ENCODE measurements at regions not wholly inside any gene's neighbourhood (a gene's known extent, or its start where the extent isn't known, plus 50 kb on each side); places are given as distances from the start of the nearest gene placed in this dataset.

DNA sequence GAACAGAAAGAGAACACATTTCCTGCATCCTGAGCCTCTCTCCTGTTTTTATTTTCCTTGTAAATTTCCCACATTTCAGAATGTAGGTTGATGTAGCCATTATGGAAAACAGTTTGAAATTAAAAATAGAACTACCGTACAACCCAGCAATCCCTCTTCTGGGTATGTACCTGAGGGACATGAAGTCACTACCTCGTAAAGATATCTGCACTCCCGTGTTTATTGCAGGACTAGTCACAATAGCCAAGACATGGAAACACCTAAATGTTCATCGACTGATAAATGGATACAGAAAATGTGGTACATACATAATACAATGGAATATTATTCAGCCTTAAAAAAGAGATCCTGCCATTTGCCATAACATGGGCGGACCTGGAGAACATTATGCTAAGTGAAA, 72.0 kb upstream of the JAG1 start:
- Histone ChIP-seq H3K36me3 (ENCODE audit: control insufficient read depth, insufficient read depth, low read length) (no peaks in the 10 kb centered on the region), H3K27me3 (replicated peaks; ENCODE audit: control insufficient read depth, insufficient read depth, low read length) (no peaks in the 10 kb centered on the region), H3K4me3 (replicated peaks; ENCODE audit: low read depth, low read length) (no peak overlapping the region)
- DNase-seq (ENCODE audit: extremely low read depth, insufficient read length), result no peak
- TF ChIP-seq CTCF (IDR thresholded peaks at IDR 0.05; ENCODE audit: insufficient read depth, low read length, poor library complexity, severe bottlenecking), result no peak

DNA sequence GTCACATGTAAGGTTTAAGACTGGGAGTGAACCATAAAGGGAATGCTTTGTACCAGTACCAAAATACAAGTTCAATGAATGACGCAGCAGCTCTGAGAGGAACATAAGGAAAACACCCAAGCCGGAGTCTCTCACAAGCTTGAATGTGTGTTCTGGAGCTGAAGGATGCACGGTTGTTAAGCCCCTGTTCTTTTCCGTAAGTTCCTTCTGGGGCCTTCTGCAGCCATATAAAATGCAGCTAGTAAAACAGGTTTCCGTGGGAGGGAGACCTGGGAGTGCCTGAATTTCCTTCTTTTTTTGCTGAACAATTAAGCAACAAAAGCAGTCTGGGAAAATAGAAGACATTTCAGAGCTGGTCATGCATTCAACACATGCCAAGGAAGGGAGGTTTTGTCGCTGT, 73.2 kb upstream of the JAG1 start:
- Histone ChIP-seq H3K4me3 (replicated peaks; ENCODE audit: low read depth, low read length) (no peak overlapping the region), H3K27me3 (replicated peaks; ENCODE audit: control insufficient read depth, insufficient read depth, low read length) (no peaks in the 10 kb centered on the region), H3K36me3 (ENCODE audit: control insufficient read depth, insufficient read depth, low read length) (no peaks in the 10 kb centered on the region)
- no peak for DNase-seq (ENCODE audit: extremely low read depth, insufficient read length)
- TF ChIP-seq CTCF (IDR thresholded peaks at IDR 0.05; ENCODE audit: insufficient read depth, low read length, poor library complexity, severe bottlenecking), result no peak

- TF ChIP-seq CTCF (IDR thresholded peaks at IDR 0.05; ENCODE audit: insufficient read depth, low read length, poor library complexity, severe bottlenecking), result no peak
- DNase-seq (ENCODE audit: extremely low read depth, insufficient read length), result no peak
- H3K4me3 ChIP-seq (replicated peaks; ENCODE audit: low read depth, low read length), result no peak overlapping the region
- no peaks in the 10 kb centered on the region for H3K27me3 ChIP-seq (replicated peaks; ENCODE audit: control insufficient read depth, insufficient read depth, low read length)
- no peaks in the 10 kb centered on the region for H3K36me3 ChIP-seq (ENCODE audit: control insufficient read depth, insufficient read depth, low read length)
Observed at GRCh38 chr20:10749084-10749483, 75.3 kb upstream of the JAG1 start.

DNA sequence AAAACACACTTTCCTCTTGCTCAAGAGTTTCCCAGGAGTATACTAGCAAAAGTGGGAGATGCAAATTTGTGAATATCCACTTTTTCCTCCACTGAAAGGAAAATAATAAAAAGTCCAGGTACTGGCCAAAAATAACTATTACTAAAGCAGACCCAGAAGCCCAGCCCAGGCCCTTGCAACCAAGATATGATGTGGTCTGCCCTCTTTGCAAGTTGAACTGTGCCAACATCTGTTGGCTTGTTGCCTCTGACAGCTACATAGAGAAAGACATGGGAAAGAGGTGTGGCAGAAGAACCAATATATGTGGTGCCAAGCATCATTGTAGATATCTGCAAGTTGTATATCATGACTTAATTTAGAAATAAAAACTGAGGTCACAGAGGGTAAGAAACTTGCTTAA, 78.4 kb upstream of the JAG1 start:
- Histone ChIP-seq H3K36me3 (ENCODE audit: control insufficient read depth, insufficient read depth, low read length) (no peaks in the 10 kb centered on the region), H3K4me3 (replicated peaks; ENCODE audit: low read depth, low read length) (no peak overlapping the region), H3K27me3 (replicated peaks; ENCODE audit: control insufficient read depth, insufficient read depth, low read length) (no peaks in the 10 kb centered on the region)
- no peak for DNase-seq (ENCODE audit: extremely low read depth, insufficient read length)
- no peak for TF ChIP-seq CTCF (IDR thresholded peaks at IDR 0.05; ENCODE audit: insufficient read depth, low read length, poor library complexity, severe bottlenecking)

GRCh38 chr20:10754824-10755223, 81.0 kb upstream of the JAG1 start:
- H3K4me3 ChIP-seq (replicated peaks; ENCODE audit: low read depth, low read length), result no peak overlapping the region
- H3K27me3 ChIP-seq (replicated peaks; ENCODE audit: control insufficient read depth, insufficient read depth, low read length), result no peaks in the 10 kb centered on the region
- TF ChIP-seq CTCF (IDR thresholded peaks at IDR 0.05; ENCODE audit: insufficient read depth, low read length, poor library complexity, severe bottlenecking), result no peak
- no peak for DNase-seq (ENCODE audit: extremely low read depth, insufficient read length)
- no peaks in the 10 kb centered on the region for H3K36me3 ChIP-seq (ENCODE audit: control insufficient read depth, insufficient read depth, low read length)

DNA sequence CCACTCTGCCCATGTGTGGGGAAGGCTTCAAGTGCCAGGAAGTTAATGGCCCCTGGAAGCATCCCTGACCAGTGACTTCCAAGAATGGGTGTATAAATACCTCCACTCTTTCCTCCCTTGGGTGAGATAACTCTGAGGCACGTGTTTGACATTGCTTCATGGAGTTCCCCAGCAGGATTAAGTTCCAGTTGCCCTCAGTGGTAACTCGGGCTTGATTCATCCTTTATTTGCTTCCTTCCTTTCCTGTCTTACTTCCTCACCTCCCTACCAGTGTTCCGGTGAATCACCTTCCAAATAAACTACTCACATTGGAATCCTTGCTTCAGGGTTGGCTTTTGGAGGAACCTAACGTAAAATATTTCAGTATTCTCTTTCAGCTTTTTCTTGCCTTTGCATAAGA, 84.6 kb upstream of the JAG1 start:
- DNase-seq (ENCODE audit: extremely low read depth, insufficient read length), result no peak
- no peak overlapping the region for H3K4me3 ChIP-seq (replicated peaks; ENCODE audit: low read depth, low read length)
- H3K36me3 ChIP-seq (ENCODE audit: control insufficient read depth, insufficient read depth, low read length), result no peaks in the 10 kb centered on the region
- no peaks in the 10 kb centered on the region for H3K27me3 ChIP-seq (replicated peaks; ENCODE audit: control insufficient read depth, insufficient read depth, low read length)
- no peak for TF ChIP-seq CTCF (IDR thresholded peaks at IDR 0.05; ENCODE audit: insufficient read depth, low read length, poor library complexity, severe bottlenecking)
